Adrenal gland (tissue), 5 donors: ENCODE measurements at regions not wholly inside any gene's neighbourhood (a gene's known extent, or its start where the extent isn't known, plus 50 kb on each side); places are given as distances from the start of the nearest gene placed in this dataset.

Source experiments
- POLR2A ChIP-seq, 2 donors: fragments of 450-650 bp; IDR thresholded peaks; one replicate each; pipeline ENCODE4 v1.6.1; 2017; ENCODE audit warnings: antibody characterized with exemption in 2 of 2, mild to moderate bottlenecking in 2 of 2, moderate library complexity in 1 of 2
- TF ChIP-seq, protein P1 (sequence below), 6 experiments: fragments of 450-650 bp in 4 of 6; fragments of 200-600 bp in 2 of 6; sonication (generic) in 1 of 6; IDR thresholded peaks; 1 replicate in 5 of 6; 2 replicates in 1 of 6; pipeline versions ENCODE4 v1.5.1 to v1.8.0; 2016 to 2021; ENCODE audit warnings: antibody characterized with exemption in 6 of 6, mild to moderate bottlenecking in 2 of 6, moderate library complexity in 1 of 6
- donor health status: DM: no; HTN: no; CAD: no.

DNA sequence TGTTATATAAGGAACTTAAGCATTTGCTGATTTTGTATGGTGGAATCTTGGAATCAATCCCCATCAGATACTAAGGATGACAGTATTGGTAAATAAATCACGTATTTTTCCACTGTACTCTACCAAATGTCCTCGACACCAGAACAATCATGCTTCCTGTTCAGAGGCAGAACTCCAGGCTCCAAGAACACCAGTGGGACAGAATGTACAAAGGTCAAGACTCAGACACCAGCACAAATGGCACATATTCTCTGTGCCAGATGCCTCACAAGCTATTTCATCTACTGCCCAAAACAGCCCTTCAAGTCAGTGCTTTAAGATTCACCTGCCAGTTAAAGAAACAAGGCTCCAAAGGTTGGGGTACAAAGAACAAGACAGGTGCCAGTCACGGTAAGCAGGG lies 420.5 kb downstream of the STK39 start:
- TF ChIP-seq, protein P1, sequence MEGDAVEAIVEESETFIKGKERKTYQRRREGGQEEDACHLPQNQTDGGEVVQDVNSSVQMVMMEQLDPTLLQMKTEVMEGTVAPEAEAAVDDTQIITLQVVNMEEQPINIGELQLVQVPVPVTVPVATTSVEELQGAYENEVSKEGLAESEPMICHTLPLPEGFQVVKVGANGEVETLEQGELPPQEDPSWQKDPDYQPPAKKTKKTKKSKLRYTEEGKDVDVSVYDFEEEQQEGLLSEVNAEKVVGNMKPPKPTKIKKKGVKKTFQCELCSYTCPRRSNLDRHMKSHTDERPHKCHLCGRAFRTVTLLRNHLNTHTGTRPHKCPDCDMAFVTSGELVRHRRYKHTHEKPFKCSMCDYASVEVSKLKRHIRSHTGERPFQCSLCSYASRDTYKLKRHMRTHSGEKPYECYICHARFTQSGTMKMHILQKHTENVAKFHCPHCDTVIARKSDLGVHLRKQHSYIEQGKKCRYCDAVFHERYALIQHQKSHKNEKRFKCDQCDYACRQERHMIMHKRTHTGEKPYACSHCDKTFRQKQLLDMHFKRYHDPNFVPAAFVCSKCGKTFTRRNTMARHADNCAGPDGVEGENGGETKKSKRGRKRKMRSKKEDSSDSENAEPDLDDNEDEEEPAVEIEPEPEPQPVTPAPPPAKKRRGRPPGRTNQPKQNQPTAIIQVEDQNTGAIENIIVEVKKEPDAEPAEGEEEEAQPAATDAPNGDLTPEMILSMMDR (IDR thresholded peaks at IDR 0.05) = no peak
- no peak for TF ChIP-seq POLR2A (IDR thresholded peaks at IDR 0.05)
